ENCODE measurements at regions not wholly inside any gene's neighbourhood (a gene's known extent, or its start where the extent isn't known, plus 50 kb on each side); places are given as distances from the start of the nearest gene placed in this dataset.

- no peak for DNase-seq (ENCODE audit: low spot score)
These were observed 490.3 kb upstream of the GOT2 start for GRCh38 chr16:59224401-59224800.

GRCh38 chr16:59220011-59220410 is 485.9 kb upstream of the GOT2 start:
- no peak for DNase-seq (ENCODE audit: low spot score)

- DNase-seq (ENCODE audit: low spot score) = no peak
These were observed 482.2 kb upstream of the GOT2 start for GRCh38 chr16:59216291-59216690.

GRCh38 chr16:59214455-59214854 is 480.3 kb upstream of the GOT2 start:
- DNase-seq (ENCODE audit: low spot score) = no peak

GRCh38 chr16:59213952-59214351 is 479.8 kb upstream of the GOT2 start:
- DNase-seq (ENCODE audit: low spot score) = no peak

- DNase-seq (ENCODE audit: low spot score) = no peak
These were observed 478.4 kb upstream of the GOT2 start for GRCh38 chr16:59212492-59213024.

GRCh38 chr16:59210955-59211541 is 476.9 kb upstream of the GOT2 start:
- peak; percentile 11 for DNase-seq (ENCODE audit: low spot score)

- no peak for DNase-seq (ENCODE audit: low spot score)
These were observed 471.3 kb upstream of the GOT2 start for GRCh38 chr16:59205403-59205802.

GRCh38 chr16:59204589-59204988 is 470.5 kb upstream of the GOT2 start:
- no peak for DNase-seq (ENCODE audit: low spot score)

GRCh38 chr16:59202233-59202862 is 468.2 kb upstream of the GOT2 start:
- DNase-seq (ENCODE audit: low spot score) = no peak

- DNase-seq (ENCODE audit: low spot score) = no peak
These were observed 467.7 kb upstream of the GOT2 start for GRCh38 chr16:59201821-59202220.

GRCh38 chr16:59201160-59201559 is 467.0 kb upstream of the GOT2 start:
- no peak for DNase-seq (ENCODE audit: low spot score)

- no peak for DNase-seq (ENCODE audit: low spot score)
These were observed 464.4 kb upstream of the GOT2 start for GRCh38 chr16:59198487-59198886.

GRCh38 chr16:59195242-59195641 is 461.1 kb upstream of the GOT2 start:
- DNase-seq (ENCODE audit: low spot score) = no peak

- no peak for DNase-seq (ENCODE audit: low spot score)
These were observed 459.5 kb upstream of the GOT2 start for GRCh38 chr16:59193637-59194036.

GRCh38 chr16:59192551-59193199 is 458.6 kb upstream of the GOT2 start:
- peak; percentile 7 for DNase-seq (ENCODE audit: low spot score)

- no peak for DNase-seq (ENCODE audit: low spot score)
These were observed 456.6 kb upstream of the GOT2 start for GRCh38 chr16:59190731-59191130.

GRCh38 chr16:59188029-59188428 is 453.9 kb upstream of the GOT2 start:
- DNase-seq (ENCODE audit: low spot score) = no peak

GRCh38 chr16:59181821-59182420 is 447.8 kb upstream of the GOT2 start:
- DNase-seq (ENCODE audit: low spot score) = no peak

GRCh38 chr16:59180083-59180476 is 446.0 kb upstream of the GOT2 start:
- no peak for DNase-seq (ENCODE audit: low spot score)

GRCh38 chr16:59179446-59180082 is 445.4 kb upstream of the GOT2 start:
- no peak for DNase-seq (ENCODE audit: low spot score)

GRCh38 chr16:59173408-59173831 is 439.3 kb upstream of the GOT2 start:
- DNase-seq (ENCODE audit: low spot score) = no peak

Data from Ammon's horn (tissue), 1 donor.